NCI-H524 (cell line): ENCODE measurements at regions not wholly inside any gene's neighbourhood (a gene's known extent, or its start where the extent isn't known, plus 50 kb on each side); places are given as distances from the start of the nearest gene placed in this dataset.
"Not testable (repeated sequence)": the region's sequence is repeated elsewhere in the genome, so short reads cannot be mapped to it uniquely, and the experiment has no call there.

Source experiments
- DNase-seq, 2 experiments: peaks; one replicate each; lab custom pipeline; 2025; lab: John Stamatoyannopoulos, UW

DNA sequence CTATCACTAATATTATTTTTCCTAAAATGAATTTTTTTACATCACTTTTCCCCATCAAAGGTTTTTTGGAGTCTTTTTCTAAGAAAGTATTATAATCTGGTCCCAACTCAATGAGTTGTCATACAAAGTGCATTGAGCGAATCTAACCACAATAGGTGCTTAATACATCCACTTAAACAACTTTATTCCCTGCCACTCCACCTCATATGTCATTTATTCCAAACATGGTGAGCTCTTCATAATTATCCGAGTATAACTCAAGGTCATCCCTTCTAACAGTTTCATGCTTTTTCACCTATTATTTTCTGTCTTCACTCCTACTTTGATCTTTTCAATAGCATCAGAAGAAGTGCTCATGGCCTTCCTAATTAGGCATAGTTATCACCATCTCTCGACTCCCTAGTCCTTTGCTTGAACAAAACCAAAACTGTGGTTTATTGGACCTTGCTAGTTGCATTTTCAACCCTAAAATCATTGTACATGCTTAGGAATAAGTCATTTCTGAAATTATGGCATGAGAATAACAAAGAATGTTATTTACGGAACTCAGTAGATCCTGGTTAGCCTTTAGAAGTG lies 754.7 kb upstream of the CTNND2 start:
- no peak for DNase-seq

DNA sequence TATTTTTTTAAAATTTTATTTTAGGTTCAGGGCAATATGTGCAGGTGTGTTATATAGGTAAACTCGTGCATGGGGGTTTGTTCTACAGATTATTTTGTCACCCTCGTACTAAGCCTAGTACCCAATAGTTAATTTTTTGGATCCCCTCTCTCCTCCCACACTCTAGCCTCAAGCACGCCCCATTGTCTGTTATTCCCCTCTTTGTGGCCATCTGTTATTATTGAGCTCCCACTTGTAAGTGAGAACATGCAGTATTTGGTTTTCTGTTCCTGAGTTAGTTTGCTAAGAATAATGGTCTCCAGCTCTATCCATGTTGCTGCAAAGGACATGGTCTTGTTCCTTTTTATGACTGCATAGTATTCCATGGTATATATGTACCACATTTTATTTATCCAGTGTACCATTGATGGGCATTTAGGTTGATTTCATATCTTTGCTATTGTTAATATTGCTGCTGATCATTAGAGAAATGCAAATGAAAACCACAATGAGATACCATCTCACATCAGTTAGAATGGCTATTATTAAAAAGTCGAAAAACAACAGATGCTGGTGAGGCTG lies 753.7 kb upstream of the CTNND2 start:
- not testable (repeated sequence) for DNase-seq

DNA sequence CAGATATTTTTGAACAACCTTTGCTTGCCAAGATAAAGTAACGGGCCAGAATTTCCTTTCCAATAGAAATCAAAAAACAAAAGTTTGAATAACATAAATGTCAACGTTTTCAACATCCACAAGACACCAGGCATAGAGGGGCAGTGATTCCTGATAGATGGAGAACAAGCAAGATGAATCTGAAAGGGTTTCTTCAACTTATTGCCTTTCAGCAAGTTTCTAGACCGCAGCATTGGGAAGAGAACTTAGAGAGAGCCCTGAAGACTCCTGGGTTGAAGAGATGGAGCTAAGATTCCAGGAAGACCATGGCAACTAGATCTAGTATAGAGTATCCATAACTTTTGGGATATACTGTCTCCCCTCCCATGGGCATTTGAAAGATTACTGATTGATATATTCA lies 751.4 kb upstream of the CTNND2 start:
- no peak for DNase-seq

DNA sequence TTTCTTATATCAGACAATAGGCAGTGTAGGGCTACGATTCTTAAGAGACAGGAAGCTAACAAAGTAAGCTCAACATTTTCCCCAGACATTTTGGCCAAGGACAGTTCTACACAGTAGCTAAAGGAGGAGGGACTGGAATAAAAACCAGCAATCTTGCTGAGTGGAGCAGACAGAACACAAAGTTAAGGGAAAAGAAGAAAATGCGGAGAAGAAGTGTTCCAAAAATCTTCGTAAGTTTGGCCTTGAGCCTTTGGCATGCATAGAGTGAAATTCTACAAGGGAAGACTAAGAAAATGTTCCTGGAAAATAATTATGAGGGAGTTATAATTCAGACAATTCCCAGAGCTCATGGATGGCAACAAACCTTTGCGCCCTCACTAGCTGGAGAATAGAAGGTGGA lies 748.0 kb upstream of the CTNND2 start:
- no peak for DNase-seq

DNA sequence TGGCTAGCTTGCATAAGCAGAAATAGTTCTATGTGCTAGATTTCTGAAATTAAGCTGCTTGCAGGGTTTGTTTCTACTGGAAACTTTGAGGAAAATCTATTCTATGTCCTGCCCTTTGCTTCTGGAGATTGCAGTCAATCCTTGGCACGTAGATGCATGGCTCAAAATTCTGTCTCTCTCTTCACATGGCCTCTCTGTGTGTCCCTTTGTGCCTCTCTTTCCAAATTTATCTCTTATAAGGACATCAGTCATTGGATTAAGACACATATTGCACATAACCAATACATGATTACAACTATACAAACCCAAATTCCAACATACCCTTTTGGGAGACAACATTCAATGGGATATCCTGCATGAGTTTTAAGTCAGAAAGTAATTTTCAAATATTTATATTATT lies 744.3 kb upstream of the CTNND2 start:
- DNase-seq, result no peak

DNA sequence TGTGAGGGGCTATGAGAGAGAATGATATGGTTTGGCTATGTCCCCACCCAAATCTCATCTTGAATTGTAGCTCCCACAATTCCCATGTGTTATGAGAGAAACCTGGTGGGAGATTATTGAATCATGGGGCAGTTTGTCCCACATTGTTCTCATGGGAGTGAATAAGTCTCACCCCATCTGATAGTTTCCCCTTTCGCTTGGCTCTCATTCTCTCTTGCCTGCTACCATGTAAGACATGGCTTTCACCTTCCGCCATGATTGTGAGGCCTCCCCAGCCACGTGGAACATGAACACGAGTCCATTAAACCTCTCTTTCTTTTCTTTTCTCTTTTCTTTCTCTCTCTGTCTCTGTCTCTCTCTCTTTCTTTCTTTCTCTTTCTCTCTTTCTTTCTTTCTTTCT lies 743.4 kb upstream of the CTNND2 start:
- no peak for DNase-seq

DNA sequence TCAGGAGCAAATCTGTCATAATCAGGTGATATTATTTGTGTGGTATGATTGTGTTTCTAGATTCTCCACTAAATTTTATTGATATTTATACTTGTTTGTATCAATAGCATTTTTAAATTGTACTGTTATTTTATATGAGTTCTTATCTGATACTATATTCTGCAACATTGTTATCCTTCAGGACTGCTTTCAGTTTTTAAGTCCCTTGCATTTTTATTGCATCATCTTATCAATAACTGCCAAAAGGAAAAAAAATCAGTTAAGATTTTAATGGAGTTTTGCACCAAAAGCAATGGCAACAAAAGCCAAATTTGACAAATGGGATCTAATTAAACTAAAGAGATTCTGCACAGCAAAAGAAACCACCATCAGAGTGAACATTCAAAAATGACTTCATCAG lies 741.3 kb upstream of the CTNND2 start:
- DNase-seq, result no peak

DNA sequence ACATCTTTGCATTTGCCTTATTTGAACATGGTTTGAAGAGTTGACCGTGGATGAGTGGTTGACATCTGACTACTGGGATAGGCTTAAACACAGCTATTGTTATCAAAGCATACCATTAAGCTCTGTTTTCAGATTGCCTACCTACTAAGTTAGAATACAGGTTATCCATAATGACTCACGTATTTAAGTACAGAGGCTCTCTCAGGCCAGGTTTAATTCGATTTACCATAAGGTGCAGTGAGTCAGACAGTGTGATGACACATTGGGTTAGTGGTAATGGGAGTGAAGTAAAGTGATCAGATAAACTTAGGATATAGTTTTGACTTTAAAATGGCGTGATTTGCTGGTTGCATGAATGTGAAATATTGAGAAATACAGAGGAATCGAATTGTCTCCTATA lies 732.0 kb upstream of the CTNND2 start:
- no peak for DNase-seq

DNA sequence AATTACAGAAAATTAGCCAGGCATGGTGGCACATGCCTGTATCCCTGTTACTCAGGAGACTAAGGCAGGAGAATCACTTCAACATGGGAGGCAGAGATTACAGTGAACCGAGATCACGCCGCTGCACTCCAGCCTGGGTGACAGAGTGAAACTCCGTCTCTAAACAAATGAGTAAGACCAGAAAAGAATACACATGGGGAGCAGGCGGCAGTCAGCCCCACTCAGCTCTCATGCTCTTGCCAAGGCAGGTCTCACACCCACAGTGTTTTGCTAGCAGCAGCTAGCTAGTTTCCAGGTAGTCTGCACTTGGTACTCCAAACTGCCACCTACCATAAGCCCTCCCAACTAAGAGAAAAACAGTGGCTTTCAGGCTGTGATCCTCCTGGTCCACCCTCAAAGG lies 722.3 kb upstream of the CTNND2 start:
- DNase-seq, result no peak

DNA sequence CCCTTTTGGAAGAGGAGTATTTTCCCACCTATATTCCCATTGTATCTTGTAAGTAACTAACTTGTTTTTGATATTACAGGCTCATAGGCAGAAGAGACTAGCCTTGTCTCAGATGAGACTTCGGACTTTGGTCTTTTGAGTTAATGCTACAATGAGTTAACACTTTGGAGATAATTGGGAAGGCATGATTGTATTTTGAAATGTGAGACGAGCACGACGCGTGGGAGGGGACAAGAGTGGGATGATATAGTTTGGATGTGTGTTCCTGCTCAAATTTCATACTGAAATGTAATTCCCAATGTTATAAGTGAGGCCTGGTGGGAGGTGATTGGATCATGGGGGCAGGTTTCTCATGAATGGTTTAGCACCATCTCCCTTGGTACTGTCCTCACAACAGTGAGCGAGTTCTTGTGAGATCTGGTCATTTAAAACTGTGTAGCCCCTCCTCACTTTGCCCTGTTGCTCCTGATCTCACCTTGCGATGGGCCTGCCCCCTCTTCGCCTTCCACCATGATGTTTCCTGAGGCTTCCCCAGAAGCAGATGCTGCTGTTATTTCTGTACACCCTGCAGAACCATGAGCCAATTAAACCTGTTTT lies 721.5 kb upstream of the CTNND2 start:
- DNase-seq, result no peak

DNA sequence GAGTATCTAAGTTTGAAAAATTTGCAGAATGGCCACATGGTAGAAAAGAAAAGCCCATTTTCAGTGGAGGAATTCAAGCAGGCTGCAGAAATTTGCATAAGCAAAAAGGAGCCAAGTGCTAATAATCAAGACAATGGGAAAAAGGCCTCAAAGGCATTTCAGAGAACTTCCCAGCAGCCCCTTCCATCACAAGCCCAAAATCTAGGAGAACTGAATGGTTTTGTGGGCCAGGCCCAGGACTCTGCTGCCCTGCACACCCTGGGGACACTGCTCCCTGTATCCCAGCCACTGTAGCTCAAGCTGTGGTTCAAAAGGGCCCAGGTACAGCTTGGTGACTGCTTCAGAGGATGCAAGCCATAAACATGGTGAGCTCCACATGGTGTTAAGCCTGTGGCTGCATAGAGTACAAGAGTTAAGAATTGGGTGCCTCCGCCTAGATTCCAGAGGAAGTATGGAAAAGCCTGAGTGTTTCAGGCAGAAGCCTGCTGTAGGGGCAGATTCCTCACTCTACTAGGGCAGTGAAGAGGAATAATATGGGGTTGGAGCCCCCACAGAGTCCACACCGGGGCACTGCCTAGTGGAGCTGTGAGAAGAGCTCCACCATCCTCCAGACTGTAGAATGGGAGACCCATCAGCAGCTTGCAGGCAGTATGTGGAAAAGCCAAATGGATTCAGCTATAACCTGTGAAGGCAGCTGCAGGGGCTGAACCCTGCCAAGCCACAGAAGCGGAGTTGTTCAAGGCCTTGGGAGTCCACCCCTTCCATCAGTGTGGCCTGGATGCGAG lies 720.7 kb upstream of the CTNND2 start:
- DNase-seq, result no peak

DNA sequence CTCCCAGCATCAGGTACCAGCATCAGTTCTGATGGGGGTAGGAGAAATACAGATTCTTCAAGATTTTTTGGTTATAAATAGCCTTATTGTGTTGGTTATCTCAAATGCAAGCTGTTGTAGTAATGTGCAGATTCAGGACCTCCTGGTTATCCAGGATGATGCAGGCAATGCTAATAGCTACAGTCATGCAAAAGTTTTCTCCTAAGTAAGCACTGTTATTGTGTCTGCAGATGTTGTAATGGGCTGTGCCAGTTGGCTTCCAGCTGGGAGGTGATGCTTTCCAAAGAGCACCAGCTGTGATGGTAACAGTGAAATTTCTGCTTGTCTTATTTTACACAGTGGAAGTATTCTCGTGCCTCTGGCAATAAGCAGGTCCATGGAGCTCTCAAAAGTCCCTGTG lies 719.2 kb upstream of the CTNND2 start:
- DNase-seq, result peak in 1 of 2 experiments; percentile 44

DNA sequence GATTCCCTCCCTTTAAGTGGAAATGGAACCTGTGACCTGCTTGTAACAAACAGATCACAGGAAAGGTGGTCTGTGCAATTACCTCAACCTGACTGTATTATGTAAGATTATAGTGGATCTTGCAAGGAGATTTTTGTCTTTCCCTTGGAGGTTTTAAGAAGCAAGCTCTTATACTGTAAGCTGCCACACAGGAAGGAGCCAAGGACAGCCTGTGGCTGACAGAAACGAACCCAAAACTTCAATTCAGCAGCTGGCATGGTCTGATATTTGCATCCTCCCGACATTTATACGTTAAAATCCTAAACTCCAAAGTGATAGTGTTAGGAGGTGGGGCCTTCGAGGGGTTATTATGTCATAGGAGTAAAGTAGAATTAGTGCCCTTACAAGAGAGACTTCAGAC lies 711.8 kb upstream of the CTNND2 start:
- DNase-seq, result no peak

DNA sequence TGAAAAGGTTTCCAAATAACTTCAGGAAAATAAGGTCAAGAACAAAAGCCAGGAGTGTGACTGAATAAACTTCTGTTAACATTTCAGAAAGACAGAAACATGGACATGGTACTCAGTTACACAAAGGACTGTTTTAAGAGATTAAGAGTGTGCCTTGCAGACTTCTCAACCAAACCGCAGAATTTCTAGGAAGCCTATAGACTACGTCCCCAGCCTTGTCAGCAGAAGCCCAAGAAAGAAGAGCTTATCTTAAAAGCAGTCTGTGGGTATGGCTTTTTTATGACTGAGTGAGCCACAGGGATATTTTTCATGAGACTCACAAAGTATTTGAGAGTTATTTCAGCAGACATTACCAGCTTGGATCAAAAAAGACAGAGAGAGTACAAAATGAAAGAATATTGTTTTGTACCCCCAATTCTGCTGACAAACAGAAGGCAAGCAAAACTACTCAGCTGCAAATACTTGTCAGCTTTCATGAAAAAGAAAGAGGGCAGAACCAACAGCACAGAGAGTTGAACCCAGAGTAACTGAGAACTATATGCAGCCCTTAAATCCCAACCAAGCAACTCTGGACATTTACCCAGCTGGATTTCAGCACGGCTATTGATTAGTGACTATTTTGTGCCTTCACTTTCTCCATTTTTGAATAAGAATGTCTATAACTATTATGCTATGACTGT lies 711.0 kb upstream of the CTNND2 start:
- DNase-seq, result no peak

DNA sequence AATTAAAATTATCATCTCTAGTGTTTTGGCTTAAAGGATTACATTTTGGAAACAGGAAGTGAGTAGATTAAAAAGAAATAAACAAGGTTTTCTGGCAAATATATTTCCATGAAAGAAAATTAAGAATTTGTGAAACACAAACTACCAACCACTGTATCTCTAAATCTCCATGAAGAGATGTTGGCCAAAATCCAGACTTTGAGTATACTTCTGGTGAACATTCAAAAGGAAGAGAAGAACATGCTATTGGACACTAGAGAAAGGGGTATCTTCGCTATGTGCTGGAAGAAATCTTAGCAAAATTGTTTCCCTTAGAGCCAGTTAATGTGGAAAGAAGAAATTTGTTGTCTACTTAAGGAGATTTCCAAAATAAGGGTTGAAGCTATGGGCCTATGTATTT lies 710.4 kb upstream of the CTNND2 start:
- no peak for DNase-seq

DNA sequence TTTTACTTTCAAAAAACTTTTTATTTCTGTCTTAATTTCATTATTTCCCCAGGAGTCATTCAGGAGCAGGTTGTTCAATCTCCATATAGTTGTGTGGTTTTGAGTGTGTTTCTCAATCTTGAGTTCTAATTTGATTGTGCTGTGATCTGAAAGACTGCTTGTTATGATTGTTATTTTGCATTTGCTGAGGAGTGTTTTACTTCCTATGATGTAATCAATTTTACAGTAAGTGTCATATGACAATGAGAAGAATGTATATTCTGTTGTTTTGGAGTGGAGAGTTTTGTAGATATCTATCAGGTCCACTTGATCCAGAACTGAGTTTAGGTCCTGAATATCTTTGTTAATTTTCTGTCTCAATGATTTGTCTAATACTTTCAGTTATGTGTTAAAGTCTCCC lies 706.9 kb upstream of the CTNND2 start:
- DNase-seq, result no peak

DNA sequence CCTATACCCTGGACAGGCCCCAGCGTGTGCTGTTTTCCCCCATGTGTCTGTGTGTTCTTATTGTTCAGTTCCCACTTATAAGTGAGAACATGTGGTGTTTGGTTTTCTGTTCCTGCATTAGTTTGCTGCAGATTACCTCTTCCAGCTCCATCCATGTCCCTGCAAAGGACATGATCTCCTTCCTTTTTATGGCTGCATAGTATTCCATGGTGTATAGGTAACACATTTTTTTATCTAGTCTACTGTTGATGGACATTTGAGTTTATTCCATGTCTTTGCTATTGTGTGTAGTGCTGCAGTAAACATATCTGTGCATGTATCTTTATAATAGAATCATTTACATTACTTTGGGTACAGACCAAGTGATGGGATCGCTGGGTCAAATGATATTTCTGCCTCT lies 703.6 kb upstream of the CTNND2 start:
- DNase-seq, result not testable (repeated sequence)

DNA sequence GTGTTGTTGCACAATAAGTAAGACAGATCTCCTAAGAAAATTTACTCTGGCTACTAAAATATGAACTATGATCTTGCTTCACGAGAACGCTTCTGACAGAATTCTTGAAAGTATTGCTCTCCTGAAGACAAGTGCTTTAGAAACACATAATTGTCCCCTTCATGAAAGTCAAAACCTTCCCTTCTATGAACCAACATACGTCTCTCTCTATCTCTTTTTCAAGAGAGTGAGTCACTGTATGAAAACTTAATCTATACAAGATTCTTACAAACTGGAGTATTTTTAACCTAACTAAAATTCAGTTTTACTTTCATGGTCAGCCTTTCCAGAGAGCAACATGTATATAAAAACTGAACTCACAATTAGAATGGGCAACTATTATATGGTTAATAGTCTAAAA lies 688.0 kb upstream of the CTNND2 start:
- no peak for DNase-seq

DNA sequence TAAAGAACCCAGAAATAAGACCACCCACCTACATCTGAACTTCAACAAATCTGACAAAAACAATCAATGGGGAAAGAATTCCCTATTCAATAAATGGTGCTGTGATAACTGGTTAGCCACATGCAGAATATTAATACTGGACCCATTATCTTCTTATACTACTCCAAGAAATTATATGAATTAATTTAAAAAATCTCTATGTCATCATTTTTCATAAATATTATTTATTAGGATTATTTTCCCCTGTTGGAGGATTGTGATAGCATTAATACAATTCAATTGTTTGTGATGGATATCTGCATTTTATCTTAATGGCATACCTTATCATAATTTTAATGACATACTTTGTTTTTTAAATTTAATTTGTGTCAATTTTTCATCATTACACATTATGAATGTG lies 682.2 kb upstream of the CTNND2 start:
- no peak for DNase-seq

DNA sequence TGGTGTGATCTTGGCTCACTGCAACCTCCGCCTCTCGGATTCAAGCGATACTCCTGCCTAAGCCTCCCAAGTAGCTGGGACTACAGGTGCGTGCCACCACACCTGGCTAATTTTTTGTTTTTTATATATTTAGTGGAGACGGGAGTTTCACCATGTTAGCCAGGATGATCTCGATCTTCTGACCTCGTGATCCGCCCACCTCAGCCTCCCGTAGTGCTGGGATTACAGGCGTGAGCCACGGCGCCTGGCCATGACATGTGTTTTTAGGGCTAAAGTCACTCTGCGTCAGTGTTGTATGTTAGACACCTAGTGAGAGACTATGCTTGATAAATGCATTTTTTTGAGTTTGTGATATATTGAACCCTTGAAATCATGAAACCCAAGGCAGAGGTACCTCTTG lies 674.6 kb upstream of the CTNND2 start:
- not testable (repeated sequence) for DNase-seq

DNA sequence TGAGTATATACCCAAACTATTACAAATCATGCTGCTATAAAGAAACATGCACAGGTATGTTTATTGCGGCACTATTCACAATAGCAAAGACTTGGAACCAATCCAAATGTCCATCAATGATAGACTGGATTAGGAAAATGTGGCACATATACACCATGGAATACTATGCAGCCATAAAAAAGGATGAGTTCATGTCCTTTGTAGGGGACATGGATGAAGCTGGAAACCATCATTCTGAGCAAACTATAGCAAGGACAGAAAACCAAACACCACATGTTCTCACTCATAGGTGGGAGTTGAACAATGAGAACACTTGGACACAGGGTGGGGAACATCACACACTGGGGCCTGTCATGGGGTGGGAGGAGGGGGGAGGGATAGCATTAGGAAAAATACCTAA lies 672.7 kb upstream of the CTNND2 start:
- DNase-seq, result not testable (repeated sequence)

DNA sequence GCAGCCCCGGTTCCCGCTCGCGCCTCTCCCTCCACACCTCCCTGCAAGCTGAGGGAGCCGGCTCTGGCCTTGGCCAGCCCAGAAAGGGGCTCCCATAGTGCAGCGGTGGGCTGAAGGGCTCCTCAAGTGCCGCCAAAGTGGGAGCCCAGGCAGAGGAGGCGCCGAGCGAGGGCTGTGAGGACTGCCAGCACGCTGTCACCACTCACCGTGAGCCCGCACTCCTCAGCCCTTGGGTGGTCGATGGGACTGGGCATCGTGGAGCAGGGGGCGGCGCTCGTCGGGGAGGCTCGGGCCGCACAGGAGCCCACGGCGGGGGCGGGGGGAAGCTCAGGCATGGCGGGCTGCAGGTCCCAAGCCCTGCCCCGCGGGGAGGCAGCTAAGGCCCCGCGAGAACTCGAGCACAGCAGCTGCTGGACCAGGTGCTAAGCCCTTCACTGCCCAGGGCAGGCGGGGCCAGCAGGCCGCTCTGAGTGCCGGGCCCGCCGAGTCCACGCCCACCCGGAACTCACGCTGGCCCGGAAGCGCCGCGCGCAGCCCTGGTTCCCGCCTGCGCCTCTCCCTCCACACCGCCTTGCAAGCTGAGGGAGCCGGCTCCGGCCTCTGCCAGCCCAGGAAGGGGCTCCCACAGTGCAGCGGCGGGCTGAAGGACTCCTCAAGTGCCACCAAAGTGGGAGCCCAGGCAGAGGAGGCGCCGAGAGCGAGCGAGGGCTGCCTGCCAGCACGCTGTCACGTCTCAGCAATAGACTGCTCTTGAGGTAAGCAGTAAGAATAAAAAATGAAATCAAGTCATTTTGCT lies 670.2 kb upstream of the CTNND2 start:
- not testable (repeated sequence) for DNase-seq
